KOPT-K1 (cell line): ENCODE measurements at regions not wholly inside any gene's neighbourhood (a gene's known extent, or its start where the extent isn't known, plus 50 kb on each side); places are given as distances from the start of the nearest gene placed in this dataset.

Source experiments
- H3K27ac ChIP-seq: fragments of 200-600 bp; sonication (generic); 2 replicates; pipeline ENCODE4 v1.5.1; 2016; ENCODE audit warnings: antibody characterized with exemption, mild to moderate bottlenecking, low read depth, low read length; ENCODE audit not compliant: poor library complexity, severe bottlenecking
- H3K36me3 ChIP-seq: fragments of 200-600 bp; sonication (generic); 2 replicates; pipeline ENCODE4 v1.5.1; 2017; ENCODE audit warnings: antibody characterized with exemption, mild to moderate bottlenecking, low read length, moderate library complexity; ENCODE audit not compliant: insufficient read depth
- H3K9me3 ChIP-seq: fragments of 200-600 bp; sonication (generic); 2 replicates; pipeline ENCODE4 v1.5.1; 2017; ENCODE audit warnings: antibody characterized with exemption, low read length, mild to moderate bottlenecking; ENCODE audit not compliant: insufficient read depth, poor library complexity, severe bottlenecking

DNA sequence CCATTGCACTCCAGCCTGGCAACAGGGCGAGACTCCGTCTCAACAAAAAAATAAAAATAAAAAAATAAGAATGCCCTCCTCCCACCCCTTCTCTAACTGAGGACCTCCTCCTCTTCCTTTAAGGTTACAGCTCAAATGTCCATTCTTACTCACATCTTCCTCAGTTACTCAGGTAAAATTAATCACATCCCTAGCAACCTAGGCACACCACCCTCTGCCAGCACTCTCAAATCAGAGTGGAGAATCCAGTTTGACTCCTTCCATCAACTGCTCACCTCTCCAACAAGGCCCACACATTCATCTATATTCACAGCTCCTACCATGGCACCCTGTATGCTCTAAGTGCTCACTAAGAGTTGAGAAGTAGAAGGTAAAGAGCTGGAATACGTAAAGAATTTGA is 254.3 kb downstream of the ZEB2 start:
- Histone ChIP-seq H3K36me3 (no peaks in the 10 kb centered on the region), H3K27ac (no peak overlapping the region), H3K9me3 (no peaks in the 10 kb centered on the region)

DNA sequence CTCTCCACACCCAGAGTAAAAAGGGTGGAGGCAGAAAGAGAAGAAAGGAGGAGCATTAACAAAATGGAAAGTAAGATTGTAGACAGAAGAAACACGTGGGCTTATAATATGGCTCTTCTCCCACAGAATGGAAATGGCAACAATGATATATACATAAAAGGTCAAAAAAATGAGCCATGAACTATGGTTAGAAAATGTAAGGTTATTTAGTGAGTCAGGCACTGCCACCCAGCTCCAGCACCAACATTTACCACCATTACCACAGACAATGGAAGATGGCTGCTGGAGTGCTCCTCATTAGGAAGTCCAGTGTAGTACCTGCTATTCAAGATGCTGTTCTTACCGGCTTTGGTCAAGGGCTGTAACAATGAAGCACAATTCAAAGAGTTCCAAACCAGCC is 258.0 kb downstream of the ZEB2 start:
- Histone ChIP-seq H3K27ac (no peak overlapping the region), H3K9me3 (peaks cover 16% of the 10 kb centered on the region), H3K36me3 (no peaks in the 10 kb centered on the region)

DNA sequence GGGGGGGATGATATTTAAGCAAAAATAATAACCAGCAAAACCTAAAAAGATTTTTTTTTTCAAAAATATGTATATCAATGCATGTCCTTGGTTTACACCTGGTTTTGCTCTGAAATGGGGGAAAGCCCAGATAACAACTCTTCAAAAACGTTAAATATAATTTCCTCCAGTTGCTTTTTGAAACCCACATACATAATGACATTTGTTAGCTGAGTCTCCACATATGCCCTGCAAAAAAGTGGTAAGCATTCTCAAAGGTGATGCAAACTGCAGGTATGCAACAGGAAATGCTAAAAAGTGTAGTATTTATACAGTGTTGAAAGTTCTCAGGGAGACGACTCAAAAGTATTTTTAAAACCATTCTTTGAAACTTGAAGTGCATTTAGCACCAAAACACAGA is 258.6 kb downstream of the ZEB2 start:
- no peaks in the 10 kb centered on the region for H3K36me3 ChIP-seq
- H3K27ac ChIP-seq, result no peak overlapping the region
- peaks cover 17% of the 10 kb centered on the region for H3K9me3 ChIP-seq

DNA sequence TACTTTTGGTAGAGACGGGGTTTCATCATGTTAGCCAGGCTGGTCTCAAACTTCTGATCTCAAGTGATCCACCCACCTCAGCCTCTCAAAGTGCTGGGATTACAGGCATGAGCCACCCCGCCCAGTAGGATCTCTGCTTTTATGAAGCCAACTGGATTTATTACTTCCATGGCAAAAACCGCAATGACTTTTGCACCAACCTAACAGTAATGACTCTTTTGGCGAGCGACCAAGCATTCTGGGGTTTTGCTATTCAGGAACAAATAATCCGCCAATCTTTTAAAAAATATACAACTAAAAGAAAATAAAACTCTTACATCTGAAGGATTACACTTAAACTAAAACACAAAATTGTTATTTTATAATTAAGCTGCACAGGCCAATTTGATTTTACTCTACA is 260.6 kb downstream of the ZEB2 start:
- Histone ChIP-seq H3K27ac (no peak overlapping the region), H3K36me3 (no peaks in the 10 kb centered on the region), H3K9me3 (peaks cover 29% of the 10 kb centered on the region)

- Histone ChIP-seq H3K36me3 (no peaks in the 10 kb centered on the region), H3K27ac (no peak overlapping the region), H3K9me3 (peaks cover 41% of the 10 kb centered on the region)
Observed at GRCh38 chr2:144258154-144258553, 261.8 kb downstream of the ZEB2 start.

DNA sequence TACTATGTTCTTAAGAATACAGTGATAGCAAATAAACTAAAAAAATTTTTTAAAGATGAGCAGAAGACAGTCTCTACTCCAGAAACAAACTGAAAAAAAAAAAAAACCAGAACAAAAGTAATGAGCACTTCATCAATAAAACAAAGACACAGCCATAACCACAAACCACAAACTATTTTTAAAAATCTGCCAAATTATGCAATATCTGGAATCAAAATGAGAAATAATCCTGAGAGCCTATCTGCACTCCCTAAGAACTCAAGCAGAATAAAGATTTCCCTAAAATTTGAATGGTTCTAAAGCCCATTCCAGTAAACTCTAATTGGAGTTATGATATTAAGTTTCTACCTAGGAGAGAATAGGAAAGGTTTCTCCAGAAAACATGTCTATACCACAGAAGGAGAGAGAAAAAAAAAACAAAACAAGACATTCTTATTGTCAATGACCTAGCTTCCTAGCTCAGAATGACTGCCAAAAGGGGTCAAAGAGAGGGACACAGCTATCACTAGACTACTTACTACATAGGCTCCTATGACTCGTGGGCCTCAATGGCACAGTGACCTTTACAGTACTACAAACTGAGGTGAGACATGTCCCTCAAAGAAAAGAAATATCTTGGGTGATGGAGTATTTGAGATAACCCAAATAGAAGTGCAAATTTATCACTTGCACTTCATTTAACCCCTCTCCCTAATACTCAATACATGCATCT is 262.8 kb downstream of the ZEB2 start:
- peaks cover 51% of the 10 kb centered on the region for H3K9me3 ChIP-seq
- H3K36me3 ChIP-seq, result no peaks in the 10 kb centered on the region

DNA sequence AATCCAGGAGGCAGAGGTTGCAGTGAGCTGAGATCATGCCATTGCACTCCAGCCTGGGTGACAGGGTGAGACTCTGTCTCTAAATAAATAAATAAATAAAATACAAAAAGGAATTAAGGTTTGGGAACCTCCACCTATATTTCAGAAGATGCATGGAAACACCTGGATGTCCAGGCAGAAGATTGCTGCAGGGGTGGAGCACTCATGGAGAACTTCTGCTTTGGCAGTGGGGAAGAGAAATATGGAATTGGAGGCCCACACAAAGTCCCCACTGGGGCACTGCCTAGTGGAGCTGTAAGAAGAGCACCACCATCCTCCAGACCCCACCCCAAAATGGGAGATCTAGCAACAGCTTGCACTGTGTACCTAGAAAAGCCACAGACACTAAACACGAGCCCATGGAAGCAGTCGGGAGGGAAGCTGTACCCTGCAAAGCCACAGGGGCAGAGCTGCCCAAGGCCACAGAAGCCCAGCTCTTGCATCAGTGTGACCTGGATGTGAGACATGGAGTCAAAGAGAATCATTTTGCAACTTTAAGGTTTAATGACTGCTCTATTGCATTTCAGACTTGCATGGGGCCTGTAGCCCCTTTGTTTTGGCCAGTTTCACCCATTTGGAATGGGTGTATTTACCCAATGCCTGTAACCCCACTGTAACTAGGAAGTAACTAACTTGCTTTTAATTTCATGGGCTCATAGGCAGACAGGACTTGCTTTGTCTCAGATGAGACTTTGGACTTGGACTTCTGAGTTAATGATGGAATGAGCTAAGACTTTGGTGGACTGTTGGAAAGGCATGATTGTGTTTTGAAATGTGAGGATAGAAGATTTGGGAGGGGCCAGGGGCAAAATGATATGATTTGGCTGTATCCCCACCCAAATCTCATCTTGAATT is 265.3 kb downstream of the ZEB2 start:
- H3K27ac ChIP-seq, result no peak overlapping the region
- H3K9me3 ChIP-seq, result peaks cover 51% of the 10 kb centered on the region
- no peaks in the 10 kb centered on the region for H3K36me3 ChIP-seq

More for the DNA sequence above, 262.8 kb downstream of the ZEB2 start:
- no peak overlapping the region for H3K27ac ChIP-seq

DNA sequence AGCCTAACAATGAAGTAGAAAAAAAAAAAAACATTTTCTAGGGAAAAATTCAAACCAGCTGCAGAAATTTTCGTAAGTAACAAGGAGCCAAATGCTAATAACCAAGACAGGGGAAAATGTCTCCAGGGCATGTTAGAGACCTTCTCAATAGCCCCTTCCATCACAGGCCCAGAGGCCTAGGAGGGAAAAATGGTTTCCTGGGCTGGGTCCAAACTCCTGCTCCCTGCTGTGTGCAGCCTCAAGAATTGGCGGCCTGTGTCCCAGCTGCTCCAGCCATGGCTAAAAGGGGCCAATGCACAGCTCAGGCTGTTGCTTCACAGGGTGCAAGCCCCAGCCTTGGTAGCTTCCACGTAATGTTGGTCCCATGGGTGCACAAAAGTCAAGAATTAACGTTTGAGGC is 266.2 kb downstream of the ZEB2 start:
- no peak overlapping the region for H3K27ac ChIP-seq
- H3K9me3 ChIP-seq, result peaks cover 51% of the 10 kb centered on the region
- no peaks in the 10 kb centered on the region for H3K36me3 ChIP-seq

- Histone ChIP-seq H3K9me3 (peaks cover 42% of the 10 kb centered on the region), H3K27ac (no peak overlapping the region), H3K36me3 (no peaks in the 10 kb centered on the region)
Observed at GRCh38 chr2:144252694-144253093, 267.2 kb downstream of the ZEB2 start.

- H3K36me3 ChIP-seq, result no peaks in the 10 kb centered on the region
- peaks cover 20% of the 10 kb centered on the region for H3K9me3 ChIP-seq
- no peak overlapping the region for H3K27ac ChIP-seq
Observed at GRCh38 chr2:144249035-144249637, 270.8 kb downstream of the ZEB2 start.

GRCh38 chr2:144248350-144249034 is 271.4 kb downstream of the ZEB2 start:
- Histone ChIP-seq H3K27ac (no peak overlapping the region), H3K36me3 (no peaks in the 10 kb centered on the region), H3K9me3 (peaks cover 14% of the 10 kb centered on the region)

DNA sequence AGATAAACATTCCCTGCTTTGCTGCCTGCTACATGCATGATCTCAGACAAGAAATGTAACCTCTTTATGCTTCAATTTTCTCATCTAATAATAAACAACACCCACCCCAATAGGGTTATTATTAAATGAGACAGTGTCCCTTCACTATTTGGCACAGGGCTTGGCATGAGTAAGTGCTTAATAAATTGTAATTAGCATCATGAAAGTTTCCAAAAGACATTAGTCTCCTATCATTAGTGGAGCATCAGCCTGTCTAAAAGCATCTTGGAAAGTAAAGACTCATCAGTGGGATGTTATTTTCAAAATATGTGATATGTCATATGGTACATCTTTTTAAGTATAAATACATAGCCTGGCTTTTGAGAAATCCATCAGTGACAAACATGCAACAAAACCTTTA is 275.0 kb downstream of the ZEB2 start:
- Histone ChIP-seq H3K27ac (no peak overlapping the region), H3K36me3 (no peaks in the 10 kb centered on the region), H3K9me3 (no peaks in the 10 kb centered on the region)

DNA sequence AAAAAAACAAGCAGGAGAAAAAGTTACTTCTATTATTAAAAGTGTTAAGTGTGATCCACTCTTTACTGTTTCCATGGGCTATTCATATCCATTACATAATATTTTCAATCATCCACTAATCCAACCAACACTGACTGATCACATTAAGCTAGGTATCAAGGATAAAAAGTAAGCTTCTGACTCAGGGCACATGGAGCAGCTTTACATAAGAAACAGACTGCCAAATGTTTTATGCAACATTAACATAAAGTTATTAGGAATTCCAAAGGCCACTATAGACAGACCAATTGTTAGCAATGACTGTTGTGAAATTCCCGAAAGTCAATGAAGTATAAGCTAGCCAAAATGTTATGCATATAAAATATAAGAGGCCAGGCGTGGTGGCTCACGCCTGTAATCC is 277.6 kb downstream of the ZEB2 start:
- Histone ChIP-seq H3K9me3 (no peaks in the 10 kb centered on the region), H3K36me3 (no peaks in the 10 kb centered on the region), H3K27ac (no peak overlapping the region)

GRCh38 chr2:144241801-144242200 is 278.1 kb downstream of the ZEB2 start:
- Histone ChIP-seq H3K36me3 (no peaks in the 10 kb centered on the region), H3K9me3 (no peaks in the 10 kb centered on the region), H3K27ac (no peak overlapping the region)
